Activated T-helper 1 cell treated with anti-CD3 and anti-CD28 coated beads, Interleukin-12 subunit alpha, Interleukin-12 subunit beta, Interleukin-2, Interleukin-4 antibody, amounts not matched to agents 30 ng/mL and 10 ng/mL and 1 ng/mL, durations not matched to agents 14 hours and 24 hours and 36 hours (primary cell): ENCODE measurements at regions not wholly inside any gene's neighbourhood (a gene's known extent, or its start where the extent isn't known, plus 50 kb on each side); places are given as distances from the start of the nearest gene placed in this dataset.

Experiments used
- DNase-seq: peaks from one replicate; pipeline ENCODE4 v3.0.0; 2021; ENCODE audit warnings: low spot score
- H3K27ac Mint-ChIP-seq: one replicate; pipeline ENCODE4 v1.8.0; 2021; ENCODE audit warnings: mild to moderate bottlenecking, mixed read lengths
- H3K27me3 Mint-ChIP-seq: one replicate; pipeline ENCODE4 v1.8.0; 2022; ENCODE audit warnings: mild to moderate bottlenecking, moderate library complexity, mixed read lengths; ENCODE audit not compliant: insufficient read depth
- H3K36me3 Mint-ChIP-seq: one replicate; pipeline ENCODE4 v1.8.0; 2021; ENCODE audit warnings: low read depth, mixed read lengths
- H3K4me1 Mint-ChIP-seq: one replicate; pipeline ENCODE4 v1.8.0; 2021; ENCODE audit warnings: low read depth, mixed read lengths
- H3K4me3 Mint-ChIP-seq: one replicate; pipeline ENCODE4 v1.8.0; 2021; ENCODE audit warnings: mild to moderate bottlenecking, moderate library complexity, mixed read lengths
- H3K9me3 Mint-ChIP-seq: one replicate; pipeline ENCODE4 v1.8.0; 2021; ENCODE audit warnings: mixed read lengths
- intact Hi-C: fragments of 100-400 bp; cut with micrococcal nuclease; formaldehyde crosslinking; loops from one replicate; pipeline ENCODE4 v1.15.1; 2024

DNA sequence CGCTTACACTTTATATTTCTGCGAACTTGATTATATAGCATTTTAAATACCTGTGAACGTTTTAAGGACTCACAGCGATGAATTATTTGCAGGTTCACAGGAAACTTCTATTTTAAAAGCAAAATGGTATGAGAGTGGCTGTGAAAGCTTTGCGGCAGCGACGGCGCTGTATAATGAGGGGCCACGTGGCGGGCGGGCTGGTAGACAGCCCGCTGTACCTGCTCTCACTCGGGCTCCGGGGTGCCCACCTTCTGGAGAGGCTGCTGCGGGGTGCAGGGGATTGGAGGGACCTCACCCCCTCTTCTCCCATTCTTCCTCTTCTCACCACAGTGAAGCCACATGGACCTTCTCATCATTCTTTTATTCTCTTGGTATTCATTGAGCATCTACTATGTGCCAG lies 164.2 kb upstream of the MYL2 start:
- H3K36me3 Mint-ChIP-seq: no peaks in the 10 kb centered on the region
- no peaks in the 10 kb centered on the region for H3K4me1 Mint-ChIP-seq
- intact Hi-C loops: no loop called here
- no peak overlapping the region for H3K4me3 Mint-ChIP-seq
- no peak for DNase-seq
- peaks cover 9% of the 10 kb centered on the region for H3K27me3 Mint-ChIP-seq
- H3K27ac Mint-ChIP-seq: no peak overlapping the region
- no peaks in the 10 kb centered on the region for H3K9me3 Mint-ChIP-seq

DNA sequence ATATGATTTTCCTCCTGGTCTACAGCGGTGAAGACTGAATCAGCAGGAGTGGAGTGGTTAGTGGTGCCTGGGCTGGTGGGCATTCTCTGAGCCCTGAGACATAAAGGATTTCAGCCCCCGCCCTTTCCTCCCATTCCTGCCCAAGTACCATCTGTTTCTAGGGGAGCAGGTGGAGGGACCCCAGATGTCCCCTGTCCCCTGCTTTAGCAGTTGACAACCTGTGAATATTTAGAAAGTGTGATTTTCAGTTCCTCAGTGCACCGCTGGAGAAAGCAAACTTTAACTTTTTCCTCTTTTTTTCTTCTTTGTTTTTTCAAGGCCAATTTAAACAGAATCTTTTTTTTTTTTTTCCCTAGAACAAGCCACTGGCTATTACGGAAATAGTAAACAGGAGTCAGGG lies 163.8 kb upstream of the MYL2 start:
- intact Hi-C loops: no loop called here
- Mint-ChIP-seq H3K4me3 (no peak overlapping the region), H3K36me3 (no peaks in the 10 kb centered on the region), H3K9me3 (no peaks in the 10 kb centered on the region), H3K27ac (no peak overlapping the region), H3K4me1 (no peaks in the 10 kb centered on the region), H3K27me3 (peaks cover 6% of the 10 kb centered on the region)
- DNase-seq: no peak

DNA sequence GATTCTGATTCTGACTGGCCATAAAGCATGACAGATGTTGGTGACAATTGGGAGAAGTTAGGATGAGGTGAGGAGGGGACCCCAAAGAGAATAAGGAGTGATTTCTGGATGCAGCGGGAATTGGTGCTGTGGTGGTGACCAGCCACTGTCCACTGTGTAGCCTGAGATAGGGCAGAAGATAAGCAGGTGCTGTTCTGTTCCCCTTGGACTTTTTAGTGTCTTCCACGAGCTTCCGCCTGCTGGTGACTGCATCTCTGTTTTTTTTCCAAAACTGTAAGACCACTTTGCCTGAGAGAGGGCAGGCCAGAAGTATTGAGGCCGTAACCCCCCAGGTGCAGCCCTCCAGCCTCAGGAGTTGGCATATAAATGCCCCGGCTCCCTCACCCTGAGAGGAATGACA lies 161.2 kb upstream of the MYL2 start:
- H3K27ac Mint-ChIP-seq: no peak overlapping the region
- H3K27me3 Mint-ChIP-seq: peaks cover 6% of the 10 kb centered on the region
- H3K36me3 Mint-ChIP-seq: no peaks in the 10 kb centered on the region
- DNase-seq: no peak
- H3K4me1 Mint-ChIP-seq: no peaks in the 10 kb centered on the region
- no peak overlapping the region for H3K4me3 Mint-ChIP-seq
- no peaks in the 10 kb centered on the region for H3K9me3 Mint-ChIP-seq
- intact Hi-C loops: no loop called here

DNA sequence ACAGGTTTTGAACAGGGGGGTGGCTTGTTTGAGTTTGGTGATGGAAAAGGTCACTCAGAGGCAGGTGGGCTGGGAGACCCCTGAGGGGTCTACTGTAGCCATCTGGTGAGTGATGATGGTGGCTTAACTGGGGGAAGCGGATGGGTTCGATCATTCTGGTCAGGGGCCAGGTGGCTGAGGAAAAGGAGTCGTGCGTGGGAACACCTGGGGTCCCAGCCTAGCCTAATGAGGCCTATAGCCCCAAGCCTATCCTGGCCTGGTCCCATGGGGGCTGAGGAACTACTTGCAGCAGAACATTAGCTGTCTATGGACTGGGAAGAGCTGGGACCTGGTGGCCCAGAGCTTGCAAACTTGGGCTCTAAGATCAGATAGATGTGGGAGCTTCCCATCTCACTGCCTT lies 158.4 kb upstream of the MYL2 start:
- Mint-ChIP-seq H3K9me3 (no peaks in the 10 kb centered on the region), H3K4me3 (no peak overlapping the region), H3K27ac (no peak overlapping the region), H3K4me1 (no peaks in the 10 kb centered on the region), H3K36me3 (no peaks in the 10 kb centered on the region), H3K27me3 (peaks cover 2% of the 10 kb centered on the region)
- DNase-seq: no peak
- intact Hi-C loops: no loop called here

DNA sequence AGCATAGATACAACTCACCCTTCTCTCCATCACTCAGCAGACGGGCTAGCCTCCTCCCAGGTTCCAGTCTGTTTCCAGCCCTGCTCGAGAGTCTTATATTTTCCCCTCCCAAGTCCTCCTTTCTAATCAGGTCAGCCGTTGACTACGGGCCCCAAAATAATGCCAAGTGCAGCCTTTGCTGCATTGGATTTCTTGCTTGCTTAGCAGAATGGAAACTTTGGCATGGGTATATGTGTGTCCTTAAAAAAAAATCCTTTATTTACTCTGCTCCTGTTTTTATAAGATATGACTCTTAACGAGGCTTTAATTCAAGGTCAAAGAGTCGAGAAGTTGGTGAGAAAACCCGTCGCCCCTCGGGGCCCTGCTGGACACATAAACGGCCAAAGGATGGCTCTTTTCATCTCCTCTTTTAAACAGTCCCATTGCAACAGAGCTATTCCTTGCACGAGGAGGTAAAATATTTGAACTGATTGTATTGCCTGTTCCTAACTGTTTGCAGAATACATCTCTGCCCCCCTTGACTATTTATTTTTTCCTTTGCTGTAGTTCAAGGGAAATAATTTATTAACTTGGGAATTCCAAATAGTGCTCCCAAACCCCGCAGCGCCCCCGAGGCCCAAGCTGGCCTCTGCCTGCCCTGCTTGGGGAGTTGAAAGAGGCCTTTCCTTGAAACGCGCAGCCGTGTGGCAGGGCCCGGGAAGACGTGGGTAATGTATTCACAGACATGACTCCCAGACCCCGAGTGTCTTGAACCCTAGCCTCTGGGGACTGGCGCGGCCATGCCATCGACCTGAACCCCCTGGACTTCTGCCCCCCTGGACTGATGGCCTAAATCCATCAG lies 156.5 kb upstream of the MYL2 start:
- no peaks in the 10 kb centered on the region for H3K4me1 Mint-ChIP-seq
- H3K9me3 Mint-ChIP-seq: no peaks in the 10 kb centered on the region
- no peak overlapping the region for H3K27ac Mint-ChIP-seq
- intact Hi-C loops: no loop called here
- peaks cover 5% of the 10 kb centered on the region for H3K27me3 Mint-ChIP-seq
- H3K36me3 Mint-ChIP-seq: no peaks in the 10 kb centered on the region
- H3K4me3 Mint-ChIP-seq: no peak overlapping the region
- no peak for DNase-seq

DNA sequence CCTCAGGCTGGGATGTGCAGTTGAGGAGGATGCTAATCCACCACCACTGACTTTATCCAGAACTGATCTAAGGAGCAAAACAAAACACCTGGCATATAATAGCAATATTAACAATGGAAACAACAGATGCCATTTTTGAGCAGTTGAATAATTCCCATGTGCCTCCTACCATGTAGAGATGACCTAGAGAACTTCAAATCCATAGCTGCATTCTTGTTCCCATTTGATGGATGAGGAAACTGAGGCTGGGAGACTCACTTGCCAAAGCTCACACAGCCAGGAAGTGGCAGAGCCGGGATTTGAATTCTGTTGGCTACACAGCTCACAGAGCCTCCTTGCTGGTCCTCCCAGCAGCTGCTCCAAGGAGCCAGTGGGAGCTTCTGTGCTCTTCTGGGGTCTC lies 155.8 kb upstream of the MYL2 start:
- H3K4me3 Mint-ChIP-seq: no peak overlapping the region
- peaks cover 7% of the 10 kb centered on the region for H3K27me3 Mint-ChIP-seq
- H3K36me3 Mint-ChIP-seq: no peaks in the 10 kb centered on the region
- intact Hi-C loops: no loop called here
- no peaks in the 10 kb centered on the region for H3K4me1 Mint-ChIP-seq
- H3K27ac Mint-ChIP-seq: no peak overlapping the region
- no peak for DNase-seq
- no peaks in the 10 kb centered on the region for H3K9me3 Mint-ChIP-seq

DNA sequence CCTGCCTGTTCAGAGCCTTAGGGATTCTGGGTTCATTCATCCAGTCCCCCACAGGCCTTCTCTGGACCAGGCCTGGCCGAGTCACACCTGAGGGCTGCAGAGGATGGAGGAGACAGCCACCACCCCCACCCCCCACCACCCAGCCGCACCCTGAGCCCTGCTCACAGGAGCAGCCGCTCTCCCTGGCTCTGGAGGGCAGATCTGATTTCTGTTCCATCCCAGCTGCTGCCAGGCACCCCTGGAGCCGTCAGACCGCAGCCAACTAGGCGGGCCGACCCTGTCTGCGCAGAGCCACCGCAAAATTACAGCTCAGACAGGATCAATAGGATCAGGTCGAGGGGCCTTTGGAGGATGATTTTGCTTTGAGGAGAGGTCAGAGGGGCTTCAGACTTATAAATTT lies 154.6 kb upstream of the MYL2 start:
- Mint-ChIP-seq H3K4me3 (no peak overlapping the region), H3K4me1 (no peaks in the 10 kb centered on the region), H3K36me3 (no peaks in the 10 kb centered on the region), H3K27ac (no peak overlapping the region), H3K27me3 (peaks cover 9% of the 10 kb centered on the region), H3K9me3 (no peaks in the 10 kb centered on the region)
- no peak for DNase-seq
- intact Hi-C loops: no loop called here

DNA sequence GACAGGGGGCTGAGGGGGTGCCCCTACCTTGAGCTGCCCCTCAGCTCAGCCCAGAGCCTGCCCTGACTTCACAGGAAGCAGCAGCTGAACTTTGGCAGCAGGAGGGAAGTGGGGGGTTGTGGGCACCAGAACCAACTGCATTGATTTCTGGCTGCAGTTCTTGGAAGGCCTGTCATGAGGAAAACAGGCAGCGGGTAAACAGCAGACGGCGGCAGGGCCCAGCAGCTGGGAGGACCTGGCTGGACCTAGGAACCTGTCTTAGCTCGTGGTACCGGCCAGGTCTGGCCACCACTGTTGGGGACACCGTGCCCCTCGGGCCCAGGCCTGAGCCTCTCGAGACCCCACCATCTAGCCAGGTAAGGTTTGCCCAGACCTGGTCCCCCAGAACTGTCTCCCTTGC lies 154.2 kb upstream of the MYL2 start:
- Mint-ChIP-seq H3K9me3 (no peaks in the 10 kb centered on the region), H3K4me3 (no peak overlapping the region), H3K27me3 (peaks cover 9% of the 10 kb centered on the region), H3K27ac (no peak overlapping the region), H3K36me3 (no peaks in the 10 kb centered on the region), H3K4me1 (no peaks in the 10 kb centered on the region)
- no peak for DNase-seq
- intact Hi-C loops: no loop called here

DNA sequence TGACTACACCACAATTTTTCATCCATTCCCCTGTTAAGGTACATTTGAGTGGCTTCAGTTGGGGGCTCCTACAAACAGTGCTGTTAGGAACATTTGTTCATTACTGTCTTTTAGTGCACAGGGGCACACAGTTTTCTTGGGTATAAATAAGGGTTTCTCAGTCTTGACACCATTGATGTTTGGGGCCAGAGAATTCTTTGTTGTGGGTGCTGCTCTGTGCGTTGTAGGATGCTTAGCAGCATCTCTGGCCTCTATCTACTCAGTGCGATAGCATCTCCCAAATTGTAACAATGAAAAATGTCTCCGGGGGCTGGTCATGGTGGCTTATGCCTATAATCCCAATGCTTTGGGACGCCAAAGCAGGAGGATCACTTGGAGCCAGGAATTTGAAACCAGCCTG lies 153.0 kb upstream of the MYL2 start:
- Mint-ChIP-seq H3K4me3 (no peak overlapping the region), H3K9me3 (no peaks in the 10 kb centered on the region), H3K36me3 (no peaks in the 10 kb centered on the region), H3K4me1 (peaks cover under 1% of the 10 kb centered on the region), H3K27me3 (peaks cover 9% of the 10 kb centered on the region), H3K27ac (no peak overlapping the region)
- no peak for DNase-seq
- intact Hi-C loops: no loop called here

DNA sequence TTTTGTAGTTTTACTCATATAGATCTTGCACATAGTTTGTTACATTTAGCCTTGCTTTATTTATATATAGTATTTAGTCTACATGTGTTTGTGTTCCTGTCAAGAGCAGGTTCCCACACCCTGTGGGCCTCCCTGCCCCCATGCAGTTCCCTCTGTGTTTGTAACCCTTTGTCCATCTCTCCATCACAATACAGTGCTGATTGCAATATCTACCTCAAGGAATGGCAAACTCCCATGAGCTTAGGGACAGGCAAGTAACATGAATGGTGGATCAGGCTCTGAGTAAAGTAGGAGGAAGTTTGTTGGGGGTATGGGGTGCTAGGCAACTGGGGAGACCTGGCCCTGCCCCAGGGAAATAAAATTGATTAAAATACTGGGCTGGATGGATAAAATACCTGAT lies 151.9 kb upstream of the MYL2 start:
- peaks cover 9% of the 10 kb centered on the region for H3K27me3 Mint-ChIP-seq
- intact Hi-C loops: no loop called here
- DNase-seq: no peak
- no peak overlapping the region for H3K4me3 Mint-ChIP-seq
- H3K27ac Mint-ChIP-seq: no peak overlapping the region
- no peaks in the 10 kb centered on the region for H3K9me3 Mint-ChIP-seq
- H3K36me3 Mint-ChIP-seq: no peaks in the 10 kb centered on the region
- H3K4me1 Mint-ChIP-seq: peaks cover 5% of the 10 kb centered on the region

DNA sequence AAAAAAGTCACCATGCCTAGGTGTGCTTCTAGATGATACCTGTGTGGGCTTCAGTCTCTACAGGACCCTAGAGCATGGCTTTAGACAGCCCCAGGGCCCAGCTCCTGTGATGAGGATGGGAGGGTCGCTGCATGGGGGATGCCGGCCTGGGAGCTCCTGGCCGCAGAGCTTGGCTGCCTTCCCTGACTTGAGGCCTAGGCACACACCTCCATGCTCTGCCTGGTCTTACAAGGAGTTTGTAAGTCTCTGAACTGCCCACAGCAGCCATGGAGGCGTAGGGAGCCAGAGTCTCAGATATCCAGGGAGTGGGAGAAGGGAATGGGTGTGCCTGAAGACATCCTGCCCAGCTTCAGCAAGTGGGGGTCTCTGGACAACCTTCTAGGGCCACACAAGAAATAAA lies 149.5 kb upstream of the MYL2 start:
- no peak overlapping the region for H3K27ac Mint-ChIP-seq
- peaks cover 5% of the 10 kb centered on the region for H3K4me1 Mint-ChIP-seq
- no peaks in the 10 kb centered on the region for H3K9me3 Mint-ChIP-seq
- no peak for DNase-seq
- H3K36me3 Mint-ChIP-seq: no peaks in the 10 kb centered on the region
- intact Hi-C loops: no loop called here
- no peak overlapping the region for H3K4me3 Mint-ChIP-seq
- peaks cover 9% of the 10 kb centered on the region for H3K27me3 Mint-ChIP-seq

DNA sequence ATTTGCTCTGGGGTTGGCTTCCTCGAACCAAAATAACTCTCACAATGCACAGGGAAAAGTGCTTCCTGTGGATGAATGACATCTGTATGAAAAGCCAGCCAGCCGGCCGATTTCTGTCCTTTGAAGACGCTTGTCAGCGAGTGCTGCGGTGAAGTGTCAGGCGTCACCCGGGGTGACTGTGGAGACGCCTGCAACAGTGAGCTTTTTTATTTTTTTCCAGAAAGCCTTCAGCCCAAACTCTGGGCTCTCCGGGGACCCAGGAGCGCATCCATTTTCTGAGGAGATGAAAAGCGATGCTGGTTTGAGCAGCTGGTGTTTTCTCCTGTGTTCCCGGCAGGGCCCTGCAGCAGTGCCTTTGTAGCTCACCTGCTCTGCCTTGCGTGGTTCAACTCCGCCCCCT lies 147.9 kb upstream of the MYL2 start:
- H3K4me3 Mint-ChIP-seq: no peak overlapping the region
- H3K4me1 Mint-ChIP-seq: peaks cover 5% of the 10 kb centered on the region
- H3K27me3 Mint-ChIP-seq: peaks cover 11% of the 10 kb centered on the region
- intact Hi-C loops: no loop called here
- H3K9me3 Mint-ChIP-seq: no peaks in the 10 kb centered on the region
- DNase-seq: no peak
- H3K36me3 Mint-ChIP-seq: no peaks in the 10 kb centered on the region
- H3K27ac Mint-ChIP-seq: no peak overlapping the region

GRCh38 chr12:111067498-111067897 lies 147.1 kb upstream of the MYL2 start:
- H3K4me3 Mint-ChIP-seq: no peak overlapping the region
- no peaks in the 10 kb centered on the region for H3K9me3 Mint-ChIP-seq
- no peak for DNase-seq
- peaks cover 9% of the 10 kb centered on the region for H3K27me3 Mint-ChIP-seq
- peaks cover 5% of the 10 kb centered on the region for H3K4me1 Mint-ChIP-seq
- no peak overlapping the region for H3K27ac Mint-ChIP-seq
- H3K36me3 Mint-ChIP-seq: no peaks in the 10 kb centered on the region
- intact Hi-C loops: no loop called here
